22Rv1 (cell line): ENCODE measurements at regions not wholly inside any gene's neighbourhood (a gene's known extent, or its start where the extent isn't known, plus 50 kb on each side); places are given as distances from the start of the nearest gene placed in this dataset.

ENCODE experiments used
- ZFX ChIP-seq: fragments of 450-650 bp; IDR thresholded peaks from 2 replicates; pipeline ENCODE4 v1.6.1; 2017; ENCODE audit warnings: antibody characterized with exemption, borderline replicate concordance
- TF ChIP-seq, protein P1 (sequence below): fragments of 450-650 bp; IDR thresholded peaks from 2 replicates; pipeline ENCODE4 v1.5.1; 2017; ENCODE audit warnings: mild to moderate bottlenecking

- TF ChIP-seq, protein P1, sequence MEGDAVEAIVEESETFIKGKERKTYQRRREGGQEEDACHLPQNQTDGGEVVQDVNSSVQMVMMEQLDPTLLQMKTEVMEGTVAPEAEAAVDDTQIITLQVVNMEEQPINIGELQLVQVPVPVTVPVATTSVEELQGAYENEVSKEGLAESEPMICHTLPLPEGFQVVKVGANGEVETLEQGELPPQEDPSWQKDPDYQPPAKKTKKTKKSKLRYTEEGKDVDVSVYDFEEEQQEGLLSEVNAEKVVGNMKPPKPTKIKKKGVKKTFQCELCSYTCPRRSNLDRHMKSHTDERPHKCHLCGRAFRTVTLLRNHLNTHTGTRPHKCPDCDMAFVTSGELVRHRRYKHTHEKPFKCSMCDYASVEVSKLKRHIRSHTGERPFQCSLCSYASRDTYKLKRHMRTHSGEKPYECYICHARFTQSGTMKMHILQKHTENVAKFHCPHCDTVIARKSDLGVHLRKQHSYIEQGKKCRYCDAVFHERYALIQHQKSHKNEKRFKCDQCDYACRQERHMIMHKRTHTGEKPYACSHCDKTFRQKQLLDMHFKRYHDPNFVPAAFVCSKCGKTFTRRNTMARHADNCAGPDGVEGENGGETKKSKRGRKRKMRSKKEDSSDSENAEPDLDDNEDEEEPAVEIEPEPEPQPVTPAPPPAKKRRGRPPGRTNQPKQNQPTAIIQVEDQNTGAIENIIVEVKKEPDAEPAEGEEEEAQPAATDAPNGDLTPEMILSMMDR, result no peak
- TF ChIP-seq ZFX, result no peak
Observed at GRCh38 chr1:59159557-59160203, 137.2 kb upstream of the FGGY start.
